ENCODE measurements at regions not wholly inside any gene's neighbourhood (a gene's known extent, or its start where the extent isn't known, plus 50 kb on each side); places are given as distances from the start of the nearest gene placed in this dataset.

- no peak for DNase-seq
- Mint-ChIP-seq H3K4me3 (no peak overlapping the region), H3K27me3 (no peaks in the 10 kb centered on the region), H3K4me1 (no peaks in the 10 kb centered on the region), H3K36me3 (ENCODE audit: low read depth) (no peaks in the 10 kb centered on the region), H3K27ac (no peak overlapping the region)
- no peaks in the 10 kb centered on the region for H3K9me3 ChIP-seq (ENCODE audit: control insufficient read depth, low read length, poor library complexity, severe bottlenecking)
- ATAC-seq = no peak
These were observed 212.3 kb upstream of the MPDZ start for GRCh38 chr9:13491493-13492424.

DNA sequence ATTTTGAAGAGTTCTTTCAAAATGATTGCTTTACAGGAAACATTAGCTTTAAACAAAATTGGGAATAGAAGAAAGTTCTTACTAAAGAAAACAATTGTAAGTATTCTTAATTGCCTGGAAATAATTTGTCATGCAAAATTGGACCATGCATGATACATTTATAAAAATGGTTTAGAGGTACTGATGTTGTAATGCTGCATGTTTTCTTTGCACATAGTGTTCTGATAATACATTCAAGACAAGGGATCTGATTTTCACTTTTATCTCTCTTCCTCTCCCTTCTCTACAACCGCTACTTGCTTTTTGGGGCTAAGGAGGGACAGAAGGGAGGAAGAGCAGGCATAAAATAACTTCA lies 211.6 kb upstream of the MPDZ start:
- DNase-seq = no peak
- no peak for ATAC-seq
- no peaks in the 10 kb centered on the region for H3K27me3 Mint-ChIP-seq
- H3K36me3 Mint-ChIP-seq (ENCODE audit: low read depth) = no peaks in the 10 kb centered on the region
- H3K9me3 ChIP-seq (ENCODE audit: control insufficient read depth, low read length, poor library complexity, severe bottlenecking) = no peaks in the 10 kb centered on the region
- no peaks in the 10 kb centered on the region for H3K4me1 Mint-ChIP-seq
- H3K27ac Mint-ChIP-seq = no peak overlapping the region
- no peak overlapping the region for H3K4me3 Mint-ChIP-seq

- H3K27me3 Mint-ChIP-seq = no peaks in the 10 kb centered on the region
- H3K27ac Mint-ChIP-seq = no peak overlapping the region
- DNase-seq (no peak), ATAC-seq (no peak)
- H3K36me3 Mint-ChIP-seq (ENCODE audit: low read depth) = no peaks in the 10 kb centered on the region
- H3K9me3 ChIP-seq (ENCODE audit: control insufficient read depth, low read length, poor library complexity, severe bottlenecking) = no peaks in the 10 kb centered on the region
- H3K4me3 Mint-ChIP-seq = no peak overlapping the region
- H3K4me1 Mint-ChIP-seq = no peaks in the 10 kb centered on the region
These were observed 208.4 kb upstream of the MPDZ start for GRCh38 chr9:13487936-13488335.

GRCh38 chr9:13487498-13487897 lies 208.0 kb upstream of the MPDZ start:
- no peaks in the 10 kb centered on the region for H3K9me3 ChIP-seq (ENCODE audit: control insufficient read depth, low read length, poor library complexity, severe bottlenecking)
- Mint-ChIP-seq H3K4me3 (no peak overlapping the region), H3K36me3 (ENCODE audit: low read depth) (no peaks in the 10 kb centered on the region), H3K27me3 (no peaks in the 10 kb centered on the region), H3K4me1 (no peaks in the 10 kb centered on the region), H3K27ac (no peak overlapping the region)
- ATAC-seq (no peak), DNase-seq (no peak)

GRCh38 chr9:13487071-13487470 lies 207.6 kb upstream of the MPDZ start:
- Mint-ChIP-seq H3K4me3 (no peak overlapping the region), H3K27me3 (no peaks in the 10 kb centered on the region), H3K27ac (no peak overlapping the region), H3K4me1 (no peaks in the 10 kb centered on the region), H3K36me3 (ENCODE audit: low read depth) (no peaks in the 10 kb centered on the region)
- ATAC-seq (no peak), DNase-seq (no peak)
- H3K9me3 ChIP-seq (ENCODE audit: control insufficient read depth, low read length, poor library complexity, severe bottlenecking) = no peaks in the 10 kb centered on the region

DNA sequence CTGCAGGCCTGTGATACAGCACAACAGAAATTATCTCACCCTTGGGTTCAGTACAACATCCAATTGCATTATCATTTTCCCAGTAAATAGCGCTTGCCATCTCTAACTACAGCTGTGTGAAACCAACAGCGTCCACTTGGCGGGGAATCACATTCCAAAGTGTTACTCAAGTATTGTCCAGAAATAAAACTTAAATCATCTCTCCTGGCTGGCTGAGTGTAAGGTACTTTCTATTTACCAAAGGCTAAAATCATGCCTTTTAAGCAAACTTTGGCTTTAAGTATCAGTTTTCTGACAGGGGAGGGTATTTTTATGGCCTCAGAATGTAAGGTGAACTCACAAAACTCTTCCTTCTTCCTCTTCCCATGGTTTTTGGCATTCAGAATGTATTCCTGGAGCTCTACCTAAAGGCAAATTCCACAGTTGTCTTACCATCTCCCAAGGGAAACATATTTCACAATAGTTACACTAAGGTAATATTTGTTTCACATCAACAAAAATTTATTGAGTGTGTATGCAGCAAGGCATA lies 205.6 kb upstream of the MPDZ start:
- DNase-seq = no peak
- H3K36me3 Mint-ChIP-seq (ENCODE audit: low read depth) = no peaks in the 10 kb centered on the region
- H3K27ac Mint-ChIP-seq = no peak overlapping the region
- no peak overlapping the region for H3K4me3 Mint-ChIP-seq
- H3K4me1 Mint-ChIP-seq = no peaks in the 10 kb centered on the region
- no peaks in the 10 kb centered on the region for H3K27me3 Mint-ChIP-seq
- no peaks in the 10 kb centered on the region for H3K9me3 ChIP-seq (ENCODE audit: control insufficient read depth, low read length, poor library complexity, severe bottlenecking)
- no peak for ATAC-seq

DNA sequence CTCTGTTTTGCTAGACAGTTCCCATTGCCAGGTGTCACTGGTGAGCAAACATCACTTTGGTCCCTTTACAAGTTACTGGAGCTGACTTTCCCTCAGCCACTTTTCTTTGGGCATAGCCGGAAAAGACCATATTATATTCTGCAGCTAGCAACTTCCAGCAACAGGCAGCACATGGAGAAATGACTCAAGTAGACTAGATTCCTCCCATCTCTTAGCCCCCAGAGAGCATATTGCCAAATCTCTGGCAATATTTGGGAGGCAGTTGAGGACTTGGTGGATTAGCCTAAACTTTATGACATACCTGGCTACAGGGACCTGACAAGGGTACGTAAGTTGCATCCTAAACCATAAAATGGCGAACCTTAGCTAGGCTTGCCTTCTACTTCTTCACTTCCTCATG lies 204.7 kb upstream of the MPDZ start:
- ATAC-seq (no peak), DNase-seq (no peak)
- H3K27ac Mint-ChIP-seq = no peak overlapping the region
- no peaks in the 10 kb centered on the region for H3K4me1 Mint-ChIP-seq
- no peaks in the 10 kb centered on the region for H3K9me3 ChIP-seq (ENCODE audit: control insufficient read depth, low read length, poor library complexity, severe bottlenecking)
- no peaks in the 10 kb centered on the region for H3K36me3 Mint-ChIP-seq (ENCODE audit: low read depth)
- H3K27me3 Mint-ChIP-seq = no peaks in the 10 kb centered on the region
- H3K4me3 Mint-ChIP-seq = no peak overlapping the region

- H3K4me3 Mint-ChIP-seq = no peak overlapping the region
- no peaks in the 10 kb centered on the region for H3K36me3 Mint-ChIP-seq (ENCODE audit: low read depth)
- H3K9me3 ChIP-seq (ENCODE audit: control insufficient read depth, low read length, poor library complexity, severe bottlenecking) = no peaks in the 10 kb centered on the region
- ATAC-seq (no peak), DNase-seq (no peak)
- no peaks in the 10 kb centered on the region for H3K27me3 Mint-ChIP-seq
- H3K4me1 Mint-ChIP-seq = no peaks in the 10 kb centered on the region
- no peak overlapping the region for H3K27ac Mint-ChIP-seq
These were observed 201.8 kb upstream of the MPDZ start for GRCh38 chr9:13481274-13481673.

DNA sequence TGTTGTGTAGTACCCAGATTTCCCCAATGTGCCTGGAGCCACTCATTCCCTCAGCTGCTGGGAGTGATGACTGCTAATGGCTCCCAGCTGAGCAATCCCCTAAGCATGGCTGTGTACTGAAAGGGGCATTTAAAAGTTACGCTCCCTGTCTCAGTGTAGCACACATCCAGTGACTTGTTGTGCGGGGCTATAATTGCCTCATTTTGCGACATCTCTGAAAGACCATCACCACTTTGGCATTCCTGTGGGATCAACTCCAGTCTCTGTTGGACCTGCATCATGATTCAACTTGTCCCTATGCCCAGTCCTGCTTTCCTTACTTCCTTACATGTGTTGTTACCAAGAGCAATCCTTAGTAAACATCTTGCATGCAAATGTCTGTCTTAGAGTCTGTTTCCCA lies 201.2 kb upstream of the MPDZ start:
- no peak for ATAC-seq
- Mint-ChIP-seq H3K4me3 (no peak overlapping the region), H3K4me1 (no peaks in the 10 kb centered on the region), H3K27me3 (no peaks in the 10 kb centered on the region), H3K27ac (no peak overlapping the region), H3K36me3 (ENCODE audit: low read depth) (peaks cover 3% of the 10 kb centered on the region)
- H3K9me3 ChIP-seq (ENCODE audit: control insufficient read depth, low read length, poor library complexity, severe bottlenecking) = no peaks in the 10 kb centered on the region
- DNase-seq = no peak

GRCh38 chr9:13479096-13479495 lies 199.6 kb upstream of the MPDZ start:
- DNase-seq (no peak), ATAC-seq (no peak)
- Mint-ChIP-seq H3K4me3 (no peak overlapping the region), H3K27ac (no peak overlapping the region), H3K36me3 (ENCODE audit: low read depth) (peaks cover 3% of the 10 kb centered on the region), H3K27me3 (no peaks in the 10 kb centered on the region), H3K4me1 (no peaks in the 10 kb centered on the region)
- no peaks in the 10 kb centered on the region for H3K9me3 ChIP-seq (ENCODE audit: control insufficient read depth, low read length, poor library complexity, severe bottlenecking)

DNA sequence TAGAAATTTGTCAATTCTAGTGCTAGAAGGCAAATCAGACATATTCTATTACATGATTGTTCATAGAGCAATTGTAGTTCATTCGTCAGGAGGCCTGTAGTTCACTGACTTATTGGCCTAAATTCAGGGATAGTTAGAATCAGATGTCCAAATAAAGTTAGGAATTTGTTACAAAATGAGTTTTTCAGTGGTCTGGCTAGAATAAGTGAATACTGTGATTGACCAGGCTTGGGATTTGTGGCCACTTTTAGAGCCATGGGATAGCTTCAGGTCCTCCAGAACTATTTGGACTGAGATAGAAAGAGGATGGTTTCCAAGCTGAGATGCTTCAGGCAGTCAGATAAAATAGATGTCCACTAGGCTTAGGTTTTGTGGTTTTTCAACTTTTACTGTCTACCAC lies 199.1 kb upstream of the MPDZ start:
- no peak for ATAC-seq
- no peaks in the 10 kb centered on the region for H3K4me1 Mint-ChIP-seq

GRCh38 chr9:13478160-13478559 lies 198.7 kb upstream of the MPDZ start:
- Mint-ChIP-seq H3K36me3 (ENCODE audit: low read depth) (peaks cover 3% of the 10 kb centered on the region), H3K4me3 (no peak overlapping the region)

More for the DNA sequence above, 199.1 kb upstream of the MPDZ start:
- Mint-ChIP-seq H3K27me3 (no peaks in the 10 kb centered on the region), H3K27ac (no peak overlapping the region), H3K36me3 (ENCODE audit: low read depth) (peaks cover 3% of the 10 kb centered on the region), H3K4me3 (no peak overlapping the region)
- DNase-seq = no peak
- no peaks in the 10 kb centered on the region for H3K9me3 ChIP-seq (ENCODE audit: control insufficient read depth, low read length, poor library complexity, severe bottlenecking)

DNA sequence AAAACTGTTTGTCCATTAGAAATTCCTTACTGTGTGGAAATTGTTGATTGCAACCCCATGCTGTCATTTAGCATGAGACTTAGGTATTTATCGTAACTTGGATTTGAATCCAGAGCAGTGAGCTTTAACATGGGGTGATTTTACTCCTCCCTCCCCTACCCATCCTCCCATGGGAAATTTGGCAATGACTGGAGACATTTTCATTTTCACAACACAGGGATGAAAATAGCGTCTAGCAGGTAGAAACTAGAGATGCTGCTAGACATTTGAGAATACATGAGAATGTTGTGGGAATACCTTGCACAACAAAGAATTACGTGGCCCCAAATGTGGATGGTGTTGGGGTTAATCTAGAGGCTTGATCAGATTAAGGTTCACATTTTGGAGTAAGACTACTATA lies 191.3 kb upstream of the MPDZ start:
- Mint-ChIP-seq H3K4me1 (no peaks in the 10 kb centered on the region), H3K36me3 (ENCODE audit: low read depth) (no peaks in the 10 kb centered on the region), H3K27me3 (no peaks in the 10 kb centered on the region), H3K4me3 (no peak overlapping the region), H3K27ac (no peak overlapping the region)
- no peaks in the 10 kb centered on the region for H3K9me3 ChIP-seq (ENCODE audit: control insufficient read depth, low read length, poor library complexity, severe bottlenecking)
- ATAC-seq (no peak), DNase-seq (no peak)

More at GRCh38 chr9:13478160-13478559, 198.7 kb upstream of the MPDZ start:
- Mint-ChIP-seq H3K27ac (no peak overlapping the region), H3K27me3 (no peaks in the 10 kb centered on the region), H3K4me1 (no peaks in the 10 kb centered on the region)
- ATAC-seq (no peak), DNase-seq (no peak)
- H3K9me3 ChIP-seq (ENCODE audit: control insufficient read depth, low read length, poor library complexity, severe bottlenecking) = no peaks in the 10 kb centered on the region

- no peak for DNase-seq
- Mint-ChIP-seq H3K4me3 (no peak overlapping the region), H3K27me3 (no peaks in the 10 kb centered on the region), H3K27ac (no peak overlapping the region), H3K36me3 (ENCODE audit: low read depth) (no peaks in the 10 kb centered on the region), H3K4me1 (no peaks in the 10 kb centered on the region)
- ATAC-seq = no peak
- no peaks in the 10 kb centered on the region for H3K9me3 ChIP-seq (ENCODE audit: control insufficient read depth, low read length, poor library complexity, severe bottlenecking)
These were observed 187.7 kb upstream of the MPDZ start for GRCh38 chr9:13467157-13467556.
